ENCODE measurements at regions not wholly inside any gene's neighbourhood (a gene's known extent, or its start where the extent isn't known, plus 50 kb on each side); places are given as distances from the start of the nearest gene placed in this dataset.
A peak's percentile ranks its signal among the peaks of the same experiment; 100 is the strongest.

- DNase-seq (no peak), ATAC-seq (no peak)
- intact Hi-C loops (cut with micrococcal nuclease) = no loop called here
Measured at GRCh38 chrX:109312757-109313156, 169.1 kb downstream of the GUCY2F start.

- intact Hi-C loops (cut with micrococcal nuclease) = no loop called here
Measured at GRCh38 chrX:109310031-109310430, 171.9 kb downstream of the GUCY2F start.

GRCh38 chrX:109301177-109301576 lies 180.7 kb downstream of the GUCY2F start:
- ATAC-seq = no peak
- intact Hi-C loops (cut with micrococcal nuclease) = no loop called here
- no peak for DNase-seq

More at GRCh38 chrX:109310031-109310430, 171.9 kb downstream of the GUCY2F start:
- no peak for ATAC-seq
- DNase-seq = no peak

DNA sequence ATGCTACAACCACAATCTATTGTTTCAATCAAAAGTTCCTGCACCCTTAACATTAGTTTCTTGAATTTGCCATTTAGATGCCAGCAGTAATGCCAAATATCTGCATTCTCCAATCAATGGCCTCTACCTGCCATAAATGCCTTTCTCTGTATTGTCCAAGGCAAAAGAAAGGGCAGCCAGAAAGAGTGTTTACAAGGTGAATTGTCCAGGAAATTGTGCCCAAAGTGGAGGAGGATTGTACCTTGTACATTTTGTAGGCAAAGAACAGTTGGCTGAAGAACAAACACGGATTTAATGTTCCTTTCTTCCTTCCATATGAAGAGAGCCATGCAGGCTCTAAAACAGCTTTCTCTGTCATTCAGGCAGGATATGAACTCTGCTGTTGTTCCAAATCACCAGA lies 181.5 kb downstream of the GUCY2F start:
- intact Hi-C loops (cut with micrococcal nuclease) = no loop called here
- ATAC-seq = no peak
- no peak for DNase-seq

GRCh38 chrX:109299091-109299490 lies 182.8 kb downstream of the GUCY2F start:
- no peak for DNase-seq
- intact Hi-C loops (cut with micrococcal nuclease) = no loop called here
- ATAC-seq = no peak

DNA sequence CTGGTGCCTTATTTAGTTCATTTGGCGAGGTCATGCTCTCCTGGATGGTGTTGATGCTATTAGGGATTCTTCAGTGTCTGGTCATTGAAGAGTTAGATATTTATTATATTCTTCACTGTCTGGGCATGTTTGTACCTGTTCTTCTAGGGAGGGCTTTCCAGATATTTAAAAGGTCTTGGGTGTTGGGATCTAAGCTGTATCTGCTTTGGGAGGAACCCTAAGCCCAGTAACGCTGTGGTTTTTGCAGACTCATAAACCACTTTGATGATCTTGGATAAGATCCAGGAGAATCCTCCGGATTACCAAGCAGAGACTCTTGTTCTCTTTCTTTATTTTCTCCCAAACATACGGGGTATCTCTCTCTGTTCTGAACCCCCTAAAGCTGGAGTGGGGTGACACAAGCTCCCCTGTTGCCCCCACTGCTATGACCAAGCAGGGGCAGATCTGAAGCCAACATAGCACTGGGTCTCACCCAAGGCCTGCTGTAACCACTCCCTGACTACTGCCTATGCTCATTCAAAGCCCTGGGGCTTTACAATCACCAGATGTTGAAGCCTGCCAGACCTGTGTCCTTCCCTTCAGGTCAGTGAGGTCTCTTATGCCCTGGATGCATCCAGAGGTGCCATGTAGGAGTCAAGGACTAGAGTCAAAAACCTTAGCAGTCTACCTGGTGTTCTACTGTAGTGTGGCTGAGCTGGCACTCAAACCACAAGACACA lies 187.6 kb downstream of the GUCY2F start:
- ATAC-seq (no peak), DNase-seq (no peak)
- intact Hi-C loops (cut with micrococcal nuclease) = no loop called here

DNA sequence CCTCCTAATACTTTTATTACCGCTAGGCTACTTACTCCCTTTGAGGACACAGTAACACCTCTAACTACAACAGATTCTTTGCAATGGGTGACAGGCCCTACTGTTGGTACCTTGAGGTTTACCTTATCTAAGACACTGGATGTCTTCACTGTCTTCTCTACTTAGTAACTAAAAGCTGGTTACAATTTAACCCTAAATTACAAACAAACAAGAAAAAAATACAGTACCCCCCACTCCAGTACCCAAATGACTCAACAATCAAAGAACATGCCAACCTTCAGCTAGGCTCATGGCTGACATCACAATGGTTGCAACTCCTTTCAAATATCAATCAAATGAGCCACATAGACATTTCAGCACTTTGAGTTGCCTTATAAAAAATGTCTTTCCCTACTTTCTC lies 198.0 kb downstream of the GUCY2F start:
- DNase-seq (no peak), ATAC-seq (no peak)
- intact Hi-C loops (cut with micrococcal nuclease) = no loop called here

DNA sequence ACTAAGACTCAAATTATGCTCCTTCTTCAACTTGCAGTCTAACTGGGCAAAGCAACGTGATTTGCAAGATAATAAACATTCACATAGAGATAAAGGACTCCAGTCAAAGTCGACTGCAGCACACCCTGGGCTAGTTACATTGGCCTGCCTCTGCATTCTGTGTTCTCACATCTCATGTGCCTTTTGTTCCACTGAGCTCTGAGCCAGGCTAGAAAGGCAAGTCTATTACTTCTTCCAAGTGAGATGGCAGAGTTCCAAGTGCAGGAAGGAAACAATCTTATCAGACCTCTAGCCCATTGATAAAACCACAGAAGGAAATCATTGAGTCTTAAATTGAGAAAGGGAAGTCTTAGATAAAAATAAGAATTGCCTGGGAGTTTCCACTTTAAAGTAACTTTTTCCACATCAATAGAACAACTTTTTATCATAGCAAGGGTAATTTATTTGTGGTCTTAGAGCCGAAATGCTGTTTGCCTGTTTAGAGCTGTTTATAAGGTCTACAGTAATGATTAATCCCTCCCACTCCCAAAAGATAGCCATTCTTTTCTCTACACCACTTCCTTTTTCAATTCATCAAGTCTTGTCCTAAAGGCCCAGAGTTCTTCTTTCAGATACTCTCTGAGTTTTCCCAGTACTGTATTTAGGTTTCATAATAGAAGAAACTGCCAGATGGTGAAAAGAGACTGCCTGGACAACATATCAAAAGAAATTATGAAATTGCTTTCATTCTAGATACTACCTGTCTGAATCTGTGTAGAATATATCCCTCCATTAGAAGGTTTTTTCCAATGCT lies 200.2 kb downstream of the GUCY2F start:
- intact Hi-C loops (cut with micrococcal nuclease) = no loop called here
- peak; percentile 38 for ATAC-seq
- no peak for DNase-seq

GRCh38 chrX:109274806-109275205 lies 207.1 kb downstream of the GUCY2F start:
- DNase-seq = no peak
- ATAC-seq = no peak
- intact Hi-C loops (cut with micrococcal nuclease) = no loop called here

GRCh38 chrX:109270580-109271484 lies 211.1 kb downstream of the GUCY2F start:
- intact Hi-C loops (cut with micrococcal nuclease) = no loop called here
- ATAC-seq (no peak), DNase-seq (no peak)

- DNase-seq (no peak), ATAC-seq (no peak)
- intact Hi-C loops (cut with micrococcal nuclease) = no loop called here
Measured at GRCh38 chrX:109268340-109268739, 213.5 kb downstream of the GUCY2F start.

- DNase-seq (no peak), ATAC-seq (no peak)
- intact Hi-C loops (cut with micrococcal nuclease) = no loop called here
Measured at GRCh38 chrX:109266034-109266433, 215.9 kb downstream of the GUCY2F start.

- intact Hi-C loops (cut with micrococcal nuclease) = no loop called here
Measured at GRCh38 chrX:109264878-109265277, 217.0 kb downstream of the GUCY2F start.

GRCh38 chrX:109261279-109261678 lies 220.6 kb downstream of the GUCY2F start:
- DNase-seq = no peak
- ATAC-seq = no peak
- intact Hi-C loops (cut with micrococcal nuclease) = no loop called here

More at GRCh38 chrX:109264878-109265277, 217.0 kb downstream of the GUCY2F start:
- DNase-seq (no peak), ATAC-seq (no peak)

DNA sequence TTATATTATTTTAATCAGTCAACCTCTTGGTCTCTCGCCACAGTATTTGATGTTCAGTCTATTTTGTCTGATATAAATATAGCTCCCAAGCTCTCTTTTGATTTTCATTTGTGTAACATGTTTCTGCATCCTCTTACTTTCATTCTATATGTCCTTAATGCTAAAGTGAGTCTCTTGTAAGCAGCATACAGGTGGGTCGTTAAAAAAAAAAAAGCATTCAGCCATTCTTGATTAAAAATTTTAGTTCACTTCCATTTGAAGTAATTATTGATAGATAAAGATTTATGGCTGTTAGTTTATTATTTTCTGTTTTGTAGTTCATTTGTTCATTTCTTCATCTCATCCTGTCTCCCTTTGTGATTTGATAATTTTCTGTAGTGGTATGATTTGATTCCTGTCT lies 229.1 kb downstream of the GUCY2F start:
- intact Hi-C loops (cut with micrococcal nuclease) = no loop called here
- no peak for ATAC-seq
- no peak for DNase-seq

GRCh38 chrX:109218761-109219160 lies 263.1 kb downstream of the GUCY2F start:
- DNase-seq (no peak), ATAC-seq (no peak)
- intact Hi-C loops (cut with micrococcal nuclease) = no loop called here

GRCh38 chrX:109199726-109200125 lies 282.2 kb downstream of the GUCY2F start:
- intact Hi-C loops (cut with micrococcal nuclease) = no loop called here
- DNase-seq (no peak), ATAC-seq (no peak)

GRCh38 chrX:109190542-109190941 lies 291.3 kb downstream of the GUCY2F start:
- DNase-seq = no peak
- no peak for ATAC-seq
- intact Hi-C loops (cut with micrococcal nuclease) = no loop called here

DNA sequence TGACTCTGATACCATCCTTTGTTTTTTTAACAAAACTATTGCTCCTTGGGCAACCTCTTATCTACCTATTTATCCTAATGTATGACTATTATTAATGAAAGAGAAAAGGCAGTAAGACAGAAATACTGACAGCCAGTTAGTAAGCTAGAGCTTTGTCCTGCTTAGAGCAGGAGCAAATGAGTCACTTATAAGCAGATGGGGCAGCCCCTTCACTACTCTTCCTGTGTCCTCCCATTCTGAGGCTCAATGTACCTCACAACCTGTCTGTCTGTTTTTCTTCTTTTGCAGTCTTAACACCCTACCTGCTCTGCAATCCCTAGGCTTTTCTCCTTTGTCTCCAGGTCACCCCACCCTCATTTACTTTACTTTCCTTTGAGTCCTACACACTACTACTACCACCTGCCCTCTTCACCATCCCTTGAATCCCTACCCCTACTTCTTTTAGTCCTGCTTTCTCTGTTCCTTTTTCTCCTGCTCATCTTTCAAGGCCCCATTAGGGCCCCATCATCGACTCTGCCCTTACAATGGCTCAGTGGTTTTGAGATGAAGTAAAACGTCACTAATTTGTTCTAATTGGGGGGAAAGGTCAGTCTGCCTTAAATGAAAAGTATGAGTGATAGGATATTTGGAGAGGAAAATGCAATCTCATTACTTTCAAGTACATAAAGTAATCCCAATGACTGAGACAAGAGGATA lies 294.3 kb downstream of the GUCY2F start:
- DNase-seq = no peak
- intact Hi-C loops (cut with micrococcal nuclease) = no loop called here

More for the DNA sequence above, 294.3 kb downstream of the GUCY2F start:
- ATAC-seq = no peak
